ENCODE measurements at regions not wholly inside any gene's neighbourhood (a gene's known extent, or its start where the extent isn't known, plus 50 kb on each side); places are given as distances from the start of the nearest gene placed in this dataset.

- TF ChIP-seq CTCF (conservative IDR thresholded peaks at IDR 0.05; ENCODE audit: low read length): no peak
- peak; percentile 20 for DNase-seq (ENCODE audit: low read depth)
Observed at GRCh38 chr2:220194630-220195584, 567.5 kb downstream of the SLC4A3 start.

GRCh38 chr2:220198896-220199295 is 571.5 kb downstream of the SLC4A3 start:
- no peak overlapping the region for H3K4me3 ChIP-seq (ENCODE audit: low read length)
- DNase-seq (ENCODE audit: low read depth): peak; percentile 90
- no peak for TF ChIP-seq CTCF (conservative IDR thresholded peaks at IDR 0.05; ENCODE audit: low read length)

More at GRCh38 chr2:220194630-220195584, 567.5 kb downstream of the SLC4A3 start:
- no peak overlapping the region for H3K4me3 ChIP-seq (ENCODE audit: low read length)

DNA sequence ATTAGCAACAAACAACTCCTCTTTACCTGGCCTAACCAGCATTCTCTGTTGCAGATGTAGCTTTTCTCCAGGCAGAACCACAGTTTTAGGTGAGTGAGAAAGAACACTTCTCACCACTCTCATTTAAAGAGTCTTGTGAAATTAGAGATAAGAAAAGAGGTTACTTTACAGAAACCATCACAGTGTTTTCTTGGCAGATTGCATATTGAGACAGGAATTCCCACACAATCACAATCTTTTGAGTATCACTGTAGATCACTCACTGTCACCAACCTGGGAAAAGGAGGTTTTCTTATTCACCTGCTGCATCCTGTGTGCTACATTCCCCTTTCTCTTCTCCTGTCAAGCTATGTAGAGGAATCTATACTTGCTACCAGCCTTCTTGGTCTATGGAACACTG is 574.6 kb downstream of the SLC4A3 start:
- no peak for TF ChIP-seq CTCF (conservative IDR thresholded peaks at IDR 0.05; ENCODE audit: low read length)
- H3K4me3 ChIP-seq (ENCODE audit: low read length): no peak overlapping the region
- DNase-seq (ENCODE audit: low read depth): no peak

DNA sequence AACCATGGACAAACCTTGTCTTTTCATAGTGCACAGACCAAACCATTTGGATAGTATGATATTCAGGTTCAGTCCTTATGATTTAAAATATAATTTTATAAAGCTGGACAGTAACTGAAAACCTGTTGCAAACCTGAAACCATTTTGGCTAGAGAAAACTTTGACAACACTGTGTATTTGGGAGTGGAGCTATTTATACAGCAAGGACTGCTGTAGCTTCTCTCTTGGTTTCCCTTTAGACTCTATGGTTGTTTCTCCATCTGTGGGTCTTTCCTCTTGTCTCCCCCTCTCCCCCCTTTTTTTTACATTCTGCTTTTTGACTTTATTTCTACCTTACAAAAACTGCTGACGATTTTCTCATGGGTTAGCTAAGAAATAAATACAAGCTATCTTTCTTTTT is 581.7 kb downstream of the SLC4A3 start:
- TF ChIP-seq CTCF (conservative IDR thresholded peaks at IDR 0.05; ENCODE audit: low read length): no peak
- H3K4me3 ChIP-seq (ENCODE audit: low read length): no peak overlapping the region
- DNase-seq (ENCODE audit: low read depth): no peak

- no peak for DNase-seq (ENCODE audit: low read depth)
- TF ChIP-seq CTCF (conservative IDR thresholded peaks at IDR 0.05; ENCODE audit: low read length): no peak
- no peak overlapping the region for H3K4me3 ChIP-seq (ENCODE audit: low read length)
Observed at GRCh38 chr2:220209751-220210150, 582.3 kb downstream of the SLC4A3 start.

DNA sequence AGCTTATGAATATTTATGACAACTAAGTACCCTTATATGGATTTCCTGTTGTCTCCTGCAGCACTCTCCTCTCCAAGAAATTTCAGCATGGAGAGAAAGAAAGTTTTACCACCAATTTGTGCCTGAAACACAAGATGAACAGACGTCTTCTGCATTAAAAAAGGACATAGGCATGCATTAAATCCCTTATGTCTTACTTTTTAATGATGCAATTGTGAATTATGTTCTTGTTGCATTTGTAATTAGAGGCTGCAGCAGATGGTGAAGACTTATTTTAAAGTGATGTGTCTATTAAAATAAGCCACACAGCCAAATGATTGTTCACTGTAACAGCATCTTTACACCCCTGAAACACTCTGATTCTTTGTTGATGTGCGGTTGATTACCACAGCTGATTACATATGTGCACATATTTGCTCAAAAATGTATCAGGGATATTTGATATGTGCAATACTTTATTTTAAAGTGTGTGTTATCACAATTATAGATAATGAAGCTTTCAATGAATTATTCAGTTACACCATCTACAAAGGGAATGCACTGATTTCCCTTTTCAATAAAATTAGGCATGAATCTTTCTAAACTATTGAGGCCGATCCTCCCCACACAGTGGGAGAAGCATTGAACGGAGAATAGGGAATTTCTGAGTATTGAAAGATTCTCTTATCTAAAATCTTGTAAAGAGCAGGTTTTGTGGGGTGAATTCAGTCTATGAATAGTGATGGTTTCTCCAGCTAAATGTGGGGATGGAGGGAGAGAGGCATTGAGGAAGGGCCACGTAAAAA is 585.1 kb downstream of the SLC4A3 start:
- DNase-seq (ENCODE audit: low read depth): no peak
- H3K4me3 ChIP-seq (ENCODE audit: low read length): no peak overlapping the region
- no peak for TF ChIP-seq CTCF (conservative IDR thresholded peaks at IDR 0.05; ENCODE audit: low read length)

Data from AG10803 (cell line).